ENCODE measurements at regions not wholly inside any gene's neighbourhood (a gene's known extent, or its start where the extent isn't known, plus 50 kb on each side); places are given as distances from the start of the nearest gene placed in this dataset.

DNA sequence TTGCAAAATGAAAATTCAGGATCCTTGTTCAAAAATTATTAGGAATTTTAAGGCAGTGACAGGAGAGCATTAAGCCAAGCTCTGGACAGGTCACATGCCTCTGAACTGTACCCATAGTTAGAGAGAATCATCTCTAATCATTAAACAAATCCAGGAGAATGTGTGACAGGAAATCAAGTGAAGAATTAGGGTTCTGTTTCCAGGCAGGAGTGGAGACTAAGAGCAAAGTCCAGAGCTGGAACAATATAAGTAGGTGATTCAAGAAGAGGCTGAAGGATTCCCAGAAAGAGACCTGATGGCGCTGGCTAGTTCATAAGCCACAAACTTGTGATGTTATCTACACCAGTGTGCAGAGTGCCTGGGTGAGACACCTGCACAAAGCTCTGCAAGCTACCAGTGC is 104.6 kb upstream of the PRKG2 start:
- ChIA-PET CTCF (no interaction called here), POLR2A (no interaction called here)
- H3K27ac ChIP-seq (ENCODE audit: insufficient read depth, low read depth, low read length): no peak overlapping the region
- no peak for FAIRE-seq
- intact Hi-C loops (cut with micrococcal nuclease) (no loop called here), dilution Hi-C loops (cut with MboI; ENCODE audit: extremely low pct_ligation_motif_present, low sequenced_read_pairs) (no loop called here)
- no peak overlapping the region for H2AFZ ChIP-seq (ENCODE audit: low read depth, low read length)
- H3K9me3 ChIP-seq (replicated peaks; ENCODE audit: control insufficient read depth, insufficient read depth, low read length): no peaks in the 10 kb centered on the region
- TF ChIP-seq EZH2 (IDR thresholded peaks at IDR 0.05; ENCODE audit: borderline replicate concordance, low read depth, low read length, severe bottlenecking): no peak
- no peaks in the 10 kb centered on the region for H3K27me3 ChIP-seq (ENCODE audit: control insufficient read depth in 2 of 2, insufficient read depth in 2 of 2, low read length in 2 of 2)
- no peaks in the 10 kb centered on the region for H4K20me1 ChIP-seq (replicated peaks; ENCODE audit: control insufficient read depth, extremely low read depth, insufficient read depth, low read length)
- no TSS peak for BruUV-seq (replicated peaks)
- no peak for DNase-seq (ENCODE audit: low read depth, low spot score)
- no peaks in the 10 kb centered on the region for H3K36me3 ChIP-seq (ENCODE audit: control insufficient read depth in 2 of 2, extremely low read depth in 1 of 2, insufficient read depth in 2 of 2, low read length in 2 of 2)
- no peaks in the 10 kb centered on the region for H3K9me1 ChIP-seq (replicated peaks; ENCODE audit: control insufficient read depth, extremely low read depth, insufficient read depth, low read length)
- H3K79me2 ChIP-seq (ENCODE audit: control insufficient read depth, insufficient read depth, low read length): no peaks in the 10 kb centered on the region
- H3K4me1 ChIP-seq (ENCODE audit: control insufficient read depth, extremely low read depth, insufficient read depth, low read length): no peaks in the 10 kb centered on the region
- no peak overlapping the region for H3K9ac ChIP-seq (replicated peaks; ENCODE audit: extremely low read depth, insufficient read depth, low read length)
- H3K4me3 ChIP-seq (replicated peaks in 1 of 3; ENCODE audit: insufficient read depth in 1 of 3, low read depth in 1 of 3, low read length in 3 of 3): no peak overlapping the region
- H3K4me2 ChIP-seq (ENCODE audit: insufficient read depth, low read length): no peak overlapping the region

DNA sequence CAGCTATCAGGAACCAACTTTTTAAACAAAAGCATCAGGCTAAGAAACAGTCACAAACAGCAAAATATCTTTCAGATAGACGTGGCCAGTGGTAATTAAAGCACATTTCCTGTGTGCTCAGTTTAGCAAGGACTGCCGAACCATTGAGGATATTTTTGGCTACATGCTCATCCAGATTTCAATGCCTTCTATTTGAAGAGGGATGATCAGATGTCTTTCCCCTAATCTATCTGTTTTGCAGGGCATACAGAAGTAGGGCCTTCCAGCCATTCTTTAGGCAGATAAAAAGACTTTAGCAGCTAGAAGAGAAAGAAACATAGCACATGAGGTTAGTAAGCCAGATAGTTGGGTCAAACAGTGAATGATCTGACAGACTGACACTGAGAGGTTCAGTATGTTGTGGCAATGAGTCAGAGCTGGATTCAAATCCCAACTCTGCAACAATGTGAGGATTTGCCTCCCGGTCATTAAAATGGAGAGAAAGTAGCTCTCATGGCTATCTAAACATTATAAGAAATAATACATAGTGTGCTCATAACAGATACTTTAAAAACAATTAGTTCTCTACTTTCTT is 100.0 kb upstream of the PRKG2 start:
- ChIA-PET CTCF (interaction anchor here (1.0 kb wide), 1 partner anchor 36 kb away, joined by 3 read pairs; no protein-coding TSS in a partner anchor), POLR2A (no interaction called here)
- no peak overlapping the region for H3K27ac ChIP-seq (ENCODE audit: insufficient read depth, low read depth, low read length)
- no peak overlapping the region for H3K4me3 ChIP-seq (replicated peaks in 1 of 3; ENCODE audit: insufficient read depth in 1 of 3, low read depth in 1 of 3, low read length in 3 of 3)
- H3K9ac ChIP-seq (replicated peaks; ENCODE audit: extremely low read depth, insufficient read depth, low read length): no peak overlapping the region
- no peak for FAIRE-seq
- H3K4me2 ChIP-seq (ENCODE audit: insufficient read depth, low read length): no peak overlapping the region
- dilution Hi-C loops (cut with MboI; ENCODE audit: extremely low pct_ligation_motif_present, low sequenced_read_pairs) (no loop called here), intact Hi-C loops (cut with micrococcal nuclease) (no loop called here)
- H3K9me3 ChIP-seq (replicated peaks; ENCODE audit: control insufficient read depth, insufficient read depth, low read length): no peaks in the 10 kb centered on the region
- DNase-seq (ENCODE audit: low read depth, low spot score): no peak
- no peaks in the 10 kb centered on the region for H3K27me3 ChIP-seq (ENCODE audit: control insufficient read depth in 2 of 2, insufficient read depth in 2 of 2, low read length in 2 of 2)
- no peak for TF ChIP-seq POLR2AphosphoS5 (IDR thresholded peaks at IDR 0.05; ENCODE audit: insufficient read depth, low read depth, low read length)
- TF ChIP-seq EZH2 (IDR thresholded peaks at IDR 0.05; ENCODE audit: borderline replicate concordance, low read depth, low read length, severe bottlenecking): no peak
- no peak for TF ChIP-seq MYC (IDR thresholded peaks at IDR 0.05; ENCODE audit: low read depth, low read length)
- no peak for TF ChIP-seq MAX (IDR thresholded peaks at IDR 0.05; ENCODE audit: insufficient read depth, insufficient read length)
- no peaks in the 10 kb centered on the region for H3K9me1 ChIP-seq (replicated peaks; ENCODE audit: control insufficient read depth, extremely low read depth, insufficient read depth, low read length)
- H2AFZ ChIP-seq (ENCODE audit: low read depth, low read length): no peak overlapping the region
- H3K36me3 ChIP-seq (ENCODE audit: control insufficient read depth in 2 of 2, extremely low read depth in 1 of 2, insufficient read depth in 2 of 2, low read length in 2 of 2): no peaks in the 10 kb centered on the region
- no peaks in the 10 kb centered on the region for H3K4me1 ChIP-seq (ENCODE audit: control insufficient read depth, extremely low read depth, insufficient read depth, low read length)
- no TSS peak for BruUV-seq (replicated peaks)
- H4K20me1 ChIP-seq (replicated peaks; ENCODE audit: control insufficient read depth, extremely low read depth, insufficient read depth, low read length): no peaks in the 10 kb centered on the region
- H3K79me2 ChIP-seq (ENCODE audit: control insufficient read depth, insufficient read depth, low read length): no peaks in the 10 kb centered on the region
